PC-3 (cell line): ENCODE measurements at regions not wholly inside any gene's neighbourhood (a gene's known extent, or its start where the extent isn't known, plus 50 kb on each side); places are given as distances from the start of the nearest gene placed in this dataset.

Experiments
- ATAC-seq: fragments of 200-7000 bp; cut with Tn5 transposase; 2 replicates; pipeline ENCODE4 v1.9.1; 2020; ENCODE audit warnings: mild to moderate bottlenecking, moderate library complexity
- BruUV-seq: library from RNA; stranded (reverse); fragments of 400-500 nt; replicated peaks from 2 replicates; lab custom pipeline; 2021; lab: Mats Ljungman, UMichigan
- CTCF ChIA-PET: fragments of 300-600 bp; sonication (Branson Sonifier 250); formaldehyde crosslinking; loops from one replicate; lab custom pipeline; 2022; ENCODE audit warnings: antibody characterized with exemption; lab: Charles Lee
- POLR2A ChIA-PET: fragments of 300-600 bp; sonication (Branson Sonifier 250); formaldehyde crosslinking; loops from one replicate; lab custom pipeline; 2022; ENCODE audit warnings: antibody characterized with exemption; ENCODE audit not compliant: unreplicated experiment; lab: Charles Lee
- DNase-seq: peaks from one replicate; pipeline ENCODE4 v3.0.0-alpha.2; 2015
- H2AFZ ChIP-seq: fragments of 300-600 bp; sonication (generic); 2 replicates; pipeline ENCODE4 v1.6.0; 2016; ENCODE audit warnings: antibody characterized with exemption, low read length
- H3F3A ChIP-seq: fragments of 300-600 bp; sonication (generic); one replicate; pipeline ENCODE4 v1.6.0; 2017; ENCODE audit warnings: antibody characterized with exemption, low read length, control low read depth, mild to moderate bottlenecking; ENCODE audit not compliant: unreplicated experiment
- H3K27ac ChIP-seq: fragments of 300-600 bp; sonication (generic); 2 replicates; pipeline ENCODE4 v1.5.1; 2016; ENCODE audit warnings: mild to moderate bottlenecking, low read length
- H3K27me3 ChIP-seq: fragments of 300-600 bp; sonication (generic); 2 replicates; pipeline ENCODE4 v1.6.1; 2016; ENCODE audit warnings: low read length, mixed read lengths
- H3K36me3 ChIP-seq: fragments of 300-600 bp; sonication (generic); 2 replicates; pipeline ENCODE4 v1.6.1; 2016; ENCODE audit warnings: low read depth, mixed run types, low read length, mixed read lengths
- H3K4me1 ChIP-seq: fragments of 300-600 bp; sonication (generic); 2 replicates; pipeline ENCODE4 v1.5.1; 2016; ENCODE audit warnings: low read length; ENCODE audit not compliant: insufficient read depth
- H3K4me2 ChIP-seq: fragments of 300-600 bp; sonication (generic); 2 replicates; pipeline ENCODE4 v1.6.0; 2016; ENCODE audit warnings: low read length
- H3K4me3 ChIP-seq: fragments of 300-600 bp; sonication (generic); 2 replicates; pipeline ENCODE4 v1.5.1; 2016; ENCODE audit warnings: mild to moderate bottlenecking, low read length, mixed read lengths
- H3K79me2 ChIP-seq: fragments of 300-600 bp; sonication (generic); 2 replicates; pipeline ENCODE4 v1.6.1; 2017; ENCODE audit warnings: low read length, mixed read lengths
- H3K9ac ChIP-seq: fragments of 300-600 bp; sonication (generic); 2 replicates; pipeline ENCODE4 v1.6.0; 2016; ENCODE audit warnings: mild to moderate bottlenecking, low read length
- H3K9me2 ChIP-seq: fragments of 300-600 bp; sonication (generic); replicated peaks from 2 replicates; pipeline ENCODE4 v1.6.1; 2016; ENCODE audit warnings: mixed run types, low read length, mixed read lengths
- H3K9me3 ChIP-seq: fragments of 300-600 bp; sonication (generic); 2 replicates; pipeline ENCODE4 v1.6.1; 2016; ENCODE audit warnings: low read length, mixed read lengths
- H4K20me1 ChIP-seq: fragments of 300-600 bp; sonication (generic); 2 replicates; pipeline ENCODE4 v1.6.1; 2016; ENCODE audit warnings: low read length, mixed read lengths
- CTCF ChIP-seq: fragments of 300-600 bp; sonication (generic); conservative IDR thresholded peaks from 2 replicates; pipeline ENCODE4 v1.5.1; 2017; ENCODE audit warnings: antibody characterized with exemption, low read depth, mild to moderate bottlenecking, low read length
- EZH2 ChIP-seq: fragments of 300-600 bp; sonication (generic); IDR thresholded peaks from one replicate; pipeline ENCODE4 v1.6.1; 2017; ENCODE audit warnings: antibody characterized with exemption, mild to moderate bottlenecking, low read length; ENCODE audit not compliant: unreplicated experiment
- EZH2phosphoT487 ChIP-seq: fragments of 300-600 bp; sonication (generic); IDR thresholded peaks from 2 replicates; pipeline ENCODE4 v1.6.1; 2018; ENCODE audit warnings: mild to moderate bottlenecking, antibody characterized with exemption, low read length, borderline replicate concordance
- intact Hi-C: fragments of 100-400 bp; cut with micrococcal nuclease; formaldehyde crosslinking; loops from 2 replicates; pipeline ENCODE4 v1.9.0; 2023

- Histone ChIP-seq H3K36me3 (no peaks in the 10 kb centered on the region), H3K4me3 (peak overlapping the region; percentile 71), H2AFZ (peak overlapping the region; percentile 95), H3K9ac (peak overlapping the region; percentile 12; the same call in 1 of the 2 replicates), H3K27me3 (no peaks in the 10 kb centered on the region), H3F3A (no peaks in the 10 kb centered on the region), H4K20me1 (no peaks in the 10 kb centered on the region), H3K4me1 (peaks cover 7% of the 10 kb centered on the region; the same call in 1 of the 2 replicates), H3K27ac (no peak overlapping the region), H3K79me2 (no peaks in the 10 kb centered on the region), H3K4me2 (peak overlapping the region; percentile 91), H3K9me2 (no peaks in the 10 kb centered on the region), H3K9me3 (no peaks in the 10 kb centered on the region)
- POLR2A ChIA-PET: interaction anchor here (0.6 kb wide), 1 partner anchor 499 kb away, joined by 3 read pairs; the partner anchor contains the start of gene LAS1L
- BruUV-seq: no TSS peak
- intact Hi-C loops: loop anchor here (1.0 kb wide), 1 partner anchor 321 kb away; no protein-coding TSS in a partner anchor
- TF ChIP-seq EZH2: no peak
- no peak for TF ChIP-seq CTCF
- TF ChIP-seq EZH2phosphoT487: no peak
- ATAC-seq (peak; percentile 49), DNase-seq (peak; percentile 36)
- CTCF ChIA-PET: no interaction called here
These were observed 59.2 kb upstream of the ZC4H2 start for GRCh38 chrX:65035446-65035770.

GRCh38 chrX:65034668-65035445 lies 58.6 kb upstream of the ZC4H2 start, which contains the start of gene ZC3H12B:
Gene ZC3H12B, plus strand, starts transcription at chrX:65034826.
- no TSS peak for BruUV-seq
- Histone ChIP-seq H3K36me3 (no peaks in the 10 kb centered on the region), H3K27me3 (no peaks in the 10 kb centered on the region), H3K4me3 (peak within 1 kb of the TSS; percentile 71), H3K4me1 (peaks cover 7% of the 10 kb centered on the region; the same call in 1 of the 2 replicates), H3K9ac (peak within 1 kb of the TSS; percentile 18; the same call in 1 of the 2 replicates), H3K9me2 (no peaks in the 10 kb centered on the region), H3K79me2 (no peaks in the 10 kb centered on the region), H4K20me1 (no peaks in the 10 kb centered on the region), H3K27ac (no peak within 1 kb of the TSS), H2AFZ (peak within 1 kb of the TSS; percentile 95), H3K9me3 (no peaks in the 10 kb centered on the region), H3F3A (no peaks in the 10 kb centered on the region), H3K4me2 (peak within 1 kb of the TSS; percentile 91)
- peak; percentile 56 for TF ChIP-seq CTCF
- TF ChIP-seq EZH2phosphoT487: no peak
- ChIA-PET CTCF (interaction anchor here (0.6 kb wide), 2 partner anchors 491 to 829 kb away, joined by 3 read pairs; no protein-coding TSS in a partner anchor), POLR2A (interaction anchor here (0.6 kb wide), 1 partner anchor 500 kb away, joined by 3 read pairs; the partner anchor contains the start of gene LAS1L)
- DNase-seq: peak; percentile 82
- intact Hi-C loops: loop anchor here (1.0 kb wide), 4 partner anchors 59 to 321 kb away; partner anchors contain the start of gene ZC4H2
- peak; percentile 87 for ATAC-seq
